Medulla oblongata (tissue), 1 donor: ENCODE measurements at regions not wholly inside any gene's neighbourhood (a gene's known extent, or its start where the extent isn't known, plus 50 kb on each side); places are given as distances from the start of the nearest gene placed in this dataset.
A peak's percentile ranks its signal among the peaks of the same experiment; 100 is the strongest.
"Not testable (repeated sequence)": the region's sequence is repeated elsewhere in the genome, so short reads cannot be mapped to it uniquely, and the experiment has no call there.

Source experiments
- DNase-seq: peaks from one replicate; pipeline ENCODE4 v3.0.0-alpha.2; 2015; ENCODE audit errors: extremely low spot score

DNA sequence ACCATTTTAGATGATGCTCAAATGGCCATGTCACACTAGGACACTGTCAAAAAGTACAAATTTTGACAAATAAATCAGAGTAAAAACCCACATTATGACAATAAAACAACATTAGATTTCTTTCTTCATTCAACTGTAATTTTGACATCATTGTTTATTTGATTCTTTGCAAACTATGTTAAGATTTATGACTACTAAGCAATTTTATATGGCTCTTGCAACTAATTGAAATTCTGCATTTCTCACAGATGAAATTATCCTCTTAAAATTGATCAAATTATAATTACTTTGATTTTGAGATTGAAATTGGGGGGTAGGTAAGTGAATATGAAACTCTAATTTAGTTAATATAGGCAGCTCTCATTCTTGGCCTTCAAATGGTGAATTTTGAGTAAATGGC, 59.8 kb downstream of the ATOH1 start:
- DNase-seq: no peak

DNA sequence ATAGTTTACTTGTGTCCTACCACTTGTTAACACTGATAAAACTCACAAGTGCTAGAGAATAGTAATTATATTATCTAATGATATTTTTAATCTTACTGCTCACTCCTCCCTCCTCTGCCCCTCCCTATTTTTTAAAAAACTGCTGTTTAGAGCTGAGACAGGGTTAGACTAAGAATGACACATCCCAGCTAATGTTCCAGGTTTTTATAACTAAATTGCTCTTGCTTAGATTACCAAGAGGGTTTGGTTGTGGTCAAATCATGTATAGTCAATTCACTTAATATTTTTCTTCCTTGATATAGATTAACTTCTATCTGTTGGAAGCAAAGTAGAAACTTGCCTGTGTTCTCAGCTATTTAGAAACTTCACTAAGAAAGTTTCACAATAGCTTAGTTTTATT, 60.2 kb downstream of the ATOH1 start:
- no peak for DNase-seq

DNA sequence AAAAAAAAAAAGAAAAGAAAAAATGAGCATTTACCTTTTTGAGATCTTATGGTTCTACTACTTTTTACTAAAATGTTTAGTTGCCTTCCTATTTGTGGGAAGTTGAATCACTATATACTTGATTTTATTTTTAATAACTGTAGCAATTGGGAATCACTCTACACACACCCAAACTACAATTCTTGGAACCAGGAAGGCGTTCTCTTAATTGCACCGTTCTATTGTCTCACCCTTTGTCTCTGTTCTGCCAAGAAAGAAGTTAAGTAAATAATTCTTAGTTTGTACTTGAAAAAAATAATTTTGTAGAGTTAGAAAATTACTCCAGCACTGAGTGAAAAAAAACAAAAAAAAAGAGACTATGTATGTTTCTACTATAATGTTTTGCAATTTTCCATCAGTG, 62.7 kb downstream of the ATOH1 start:
- DNase-seq: no peak

DNA sequence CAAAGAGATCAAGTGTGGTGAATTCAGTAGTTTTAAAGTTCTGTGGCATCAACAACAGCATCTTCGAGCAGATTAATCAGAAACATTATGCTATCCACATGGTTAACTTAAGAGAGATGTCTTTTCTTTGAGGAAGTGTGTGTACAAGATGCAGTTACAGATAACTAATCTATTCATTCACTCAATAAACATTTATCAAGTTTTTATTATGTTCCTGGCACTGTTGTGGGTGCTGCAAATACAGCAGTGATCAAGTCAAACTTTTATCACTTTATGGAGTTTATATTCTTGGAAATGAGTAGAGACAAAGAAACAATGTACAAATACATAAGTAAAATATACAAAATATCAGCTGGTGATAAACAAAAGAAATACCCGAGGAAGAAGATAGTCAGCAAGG, 66.4 kb downstream of the ATOH1 start:
- DNase-seq: no peak

DNA sequence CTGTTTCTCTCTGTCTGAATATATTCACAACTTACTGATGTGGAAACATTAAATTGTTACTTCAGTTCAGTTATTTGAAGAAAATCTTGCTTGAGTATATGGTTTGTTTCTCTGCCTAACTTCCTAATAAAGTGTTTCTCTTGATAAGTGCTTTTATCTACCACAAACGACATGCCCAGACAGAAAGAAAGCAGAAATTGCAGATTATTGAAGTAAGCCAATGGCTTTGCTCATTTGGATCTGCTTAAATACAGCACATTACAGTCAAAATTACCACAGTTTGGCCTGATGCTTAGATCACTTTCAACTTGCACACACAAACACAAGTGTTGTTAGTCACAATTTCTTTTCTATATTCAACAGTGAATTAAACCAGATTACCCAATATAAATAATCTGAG, 68.0 kb downstream of the ATOH1 start:
- no peak for DNase-seq

DNA sequence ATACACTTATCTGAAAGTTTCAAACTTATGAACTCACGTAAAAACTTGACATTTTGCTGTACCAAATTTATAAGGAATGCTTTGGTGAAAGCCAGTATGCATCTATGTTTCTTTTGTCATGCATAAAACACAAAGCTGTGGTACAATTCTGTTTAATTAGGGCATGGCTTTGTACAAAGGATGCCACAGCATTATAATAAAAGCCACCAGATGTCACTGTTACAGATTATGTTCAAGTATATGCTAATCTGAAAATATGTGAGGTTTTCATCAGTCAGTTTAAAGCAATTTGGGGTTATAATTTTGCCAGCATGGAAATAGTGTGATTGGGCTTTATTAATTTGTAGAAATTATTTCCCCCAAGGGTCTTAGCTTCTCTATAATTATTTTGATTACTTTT, 69.0 kb downstream of the ATOH1 start:
- DNase-seq: peak; percentile 10

DNA sequence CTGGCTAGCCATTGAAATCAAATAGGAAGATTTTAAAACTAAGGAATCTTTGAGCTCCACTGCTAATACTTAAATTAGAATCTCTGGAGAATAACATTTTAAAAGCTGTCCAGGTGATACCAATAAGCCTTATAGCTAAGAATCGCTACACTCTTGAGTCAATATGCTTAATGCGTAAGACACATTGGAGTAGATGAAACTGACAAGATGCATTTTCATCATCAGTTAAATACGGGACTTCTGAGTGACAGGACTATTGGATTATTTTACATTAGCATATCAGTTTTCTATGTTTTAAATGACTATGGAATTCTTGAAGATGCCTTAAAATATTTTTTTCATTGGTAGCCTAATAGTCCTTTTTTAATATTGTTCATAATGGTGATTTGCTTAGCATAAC, 80.2 kb downstream of the ATOH1 start:
- DNase-seq: no peak

DNA sequence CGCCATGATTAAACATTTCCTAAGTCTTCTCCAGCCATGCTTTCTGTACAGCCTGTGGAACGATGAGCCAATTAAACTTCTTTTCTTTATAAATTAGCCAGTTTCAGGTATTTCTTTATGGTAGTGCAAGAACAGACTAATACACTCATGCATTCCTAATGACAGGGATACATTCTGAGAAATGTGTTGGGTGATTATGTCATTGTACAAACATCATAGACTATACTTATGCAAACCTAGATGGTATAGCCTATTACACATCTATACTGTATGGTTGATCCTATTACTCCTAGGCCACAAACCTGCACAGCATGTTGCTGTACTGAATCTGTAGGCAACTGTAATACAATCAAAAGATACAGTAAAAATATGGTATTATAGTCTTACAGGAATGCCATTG, 83.1 kb downstream of the ATOH1 start:
- no peak for DNase-seq

DNA sequence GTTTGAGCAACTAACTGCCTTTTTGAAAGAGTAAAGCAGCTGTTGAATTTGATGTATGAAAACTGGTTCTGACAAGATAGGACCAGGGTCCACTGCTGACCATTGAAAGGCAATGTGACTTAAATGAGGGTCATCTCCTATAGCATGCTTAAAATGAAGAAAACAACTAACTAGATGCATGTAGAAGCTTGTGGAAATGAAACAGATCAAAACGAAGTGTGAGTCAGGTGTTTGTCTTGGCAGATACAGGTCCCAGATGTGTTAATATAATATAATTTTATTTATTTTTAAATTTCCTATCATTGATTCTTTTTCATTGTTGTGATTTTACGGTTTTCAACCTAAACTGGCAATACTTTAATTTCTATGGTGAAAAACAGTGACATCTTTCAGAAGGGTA, 83.6 kb downstream of the ATOH1 start:
- no peak for DNase-seq

DNA sequence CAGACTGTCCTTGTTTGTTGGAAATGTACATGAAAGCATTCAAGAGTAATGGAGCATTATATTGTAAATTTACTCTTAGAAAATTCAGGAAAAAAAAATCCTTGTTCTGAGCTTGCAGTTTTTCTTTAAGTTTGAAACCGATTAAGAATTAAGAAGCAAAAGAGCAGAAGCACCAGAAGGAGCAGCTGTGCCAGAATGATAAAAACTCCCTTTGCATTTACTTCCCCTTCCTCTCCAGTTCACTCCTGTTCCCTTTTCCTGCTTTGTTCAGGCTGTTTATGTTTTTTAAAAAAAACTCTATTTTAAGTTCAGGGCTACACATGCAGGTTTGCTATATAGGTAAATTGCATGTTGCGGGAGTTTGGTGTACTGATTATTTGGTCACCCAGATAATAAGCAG, 90.3 kb downstream of the ATOH1 start:
- no peak for DNase-seq

DNA sequence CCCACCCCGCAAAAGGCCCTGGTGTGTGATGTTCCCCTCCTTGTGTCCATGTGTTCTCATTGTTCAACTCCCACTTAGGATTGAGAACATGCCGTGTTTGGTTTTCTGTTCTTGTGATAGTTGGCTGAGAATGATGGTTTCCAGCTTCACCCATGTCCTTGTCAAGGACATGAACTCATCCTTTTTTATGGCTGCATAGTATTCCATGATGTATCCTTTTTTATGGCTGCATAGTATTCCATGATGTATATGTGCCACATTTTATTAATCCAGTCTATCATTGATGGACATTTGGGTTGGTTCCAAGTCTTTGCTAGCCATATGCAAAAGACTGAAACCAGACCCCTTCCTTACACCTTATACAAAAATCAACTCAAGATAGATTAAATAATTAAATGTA, 95.0 kb downstream of the ATOH1 start:
- DNase-seq: not testable (repeated sequence)

DNA sequence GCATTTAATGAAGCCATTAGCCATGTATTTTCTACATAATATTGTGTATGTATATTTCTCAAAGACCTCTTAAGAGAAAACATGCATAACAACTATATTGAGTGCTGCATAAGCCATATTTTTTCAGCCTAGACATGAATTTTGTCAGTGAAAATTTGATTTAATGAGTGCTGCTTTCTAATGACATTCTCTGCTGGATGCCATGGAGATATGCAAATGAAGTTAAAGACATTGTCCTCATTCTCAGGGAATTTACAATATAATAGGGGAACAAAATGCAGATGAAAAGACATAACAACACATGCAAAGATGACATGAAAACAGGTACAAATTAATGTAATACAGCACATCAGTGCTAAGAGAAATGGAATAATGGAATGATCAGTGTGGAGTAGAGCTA, 118.7 kb downstream of the ATOH1 start:
- no peak for DNase-seq

DNA sequence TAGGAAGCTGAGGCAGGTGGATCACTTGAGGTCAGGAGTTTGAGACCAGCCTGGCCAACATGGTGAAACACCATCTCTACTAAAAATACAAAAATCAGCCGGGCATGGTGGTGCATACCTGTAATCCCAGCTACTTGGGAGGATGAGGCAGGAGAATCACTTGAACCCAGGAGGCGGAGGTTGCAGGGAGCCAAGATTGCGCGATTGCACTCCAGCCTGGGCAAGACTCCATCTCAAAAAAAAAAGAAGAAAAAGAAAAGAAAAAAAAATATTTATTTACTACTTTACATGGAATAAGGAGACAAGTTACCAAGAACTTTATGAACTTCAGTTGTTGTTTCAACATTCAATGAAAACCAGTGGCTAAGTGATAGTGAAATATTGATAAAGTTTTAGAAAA, 121.7 kb downstream of the ATOH1 start:
- DNase-seq: not testable (repeated sequence)

DNA sequence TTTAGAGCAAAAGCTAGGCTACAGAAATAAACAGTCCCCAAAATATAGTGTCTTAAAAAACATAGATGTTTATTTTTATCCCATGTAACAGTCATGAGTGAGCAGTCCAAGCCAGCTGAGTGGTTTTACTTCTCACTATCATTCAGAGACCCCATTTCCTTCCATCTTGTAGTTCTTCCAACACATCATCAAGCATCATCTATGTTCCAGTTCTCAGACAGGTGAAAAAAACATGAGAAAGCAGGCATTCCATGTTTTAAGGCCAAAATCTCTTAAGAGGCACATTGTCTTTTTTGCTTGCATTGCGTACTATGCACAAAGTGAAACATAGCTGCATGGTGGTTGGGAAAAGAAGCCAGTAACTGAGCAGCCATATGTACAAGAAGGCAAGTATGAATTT, 128.6 kb downstream of the ATOH1 start:
- no peak for DNase-seq

DNA sequence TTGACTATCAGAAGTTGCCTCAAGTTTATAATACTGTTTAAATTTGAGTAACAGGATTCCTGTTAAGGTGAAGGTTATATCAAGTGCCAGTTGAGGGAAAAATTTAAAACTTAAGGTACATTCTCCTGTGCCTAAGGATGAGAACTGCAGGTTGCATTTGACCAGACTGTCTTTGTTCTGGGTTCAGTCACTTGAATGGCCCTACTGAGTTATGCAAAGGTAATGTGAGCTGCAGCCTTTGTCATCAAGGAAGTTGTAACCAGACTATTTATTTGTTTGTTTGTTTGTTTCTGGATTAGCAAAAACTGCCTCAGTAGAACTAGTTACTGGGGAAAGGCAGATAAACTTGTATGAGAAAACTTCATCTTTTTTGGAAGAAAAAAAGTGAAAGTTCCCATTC, 131.9 kb downstream of the ATOH1 start:
- no peak for DNase-seq

DNA sequence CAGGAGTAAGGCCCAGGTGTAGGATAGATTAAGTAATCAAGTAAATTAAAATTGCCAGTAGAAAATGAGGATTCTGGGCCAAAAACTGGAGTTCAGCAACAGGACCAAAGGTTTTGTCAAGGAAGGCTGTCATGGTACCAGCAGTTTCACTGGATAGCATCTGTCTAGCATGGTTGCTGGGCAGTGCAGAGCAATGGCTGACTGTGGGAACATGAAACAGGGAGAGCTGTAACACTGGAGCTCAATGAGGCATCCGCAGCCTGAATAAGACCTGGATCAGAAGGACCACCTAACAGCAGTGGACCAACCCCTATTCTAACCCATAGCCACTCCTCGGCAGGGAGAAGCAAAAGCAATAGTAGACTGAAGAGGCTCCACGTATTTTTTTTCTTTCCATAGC, 132.4 kb downstream of the ATOH1 start:
- no peak for DNase-seq

DNA sequence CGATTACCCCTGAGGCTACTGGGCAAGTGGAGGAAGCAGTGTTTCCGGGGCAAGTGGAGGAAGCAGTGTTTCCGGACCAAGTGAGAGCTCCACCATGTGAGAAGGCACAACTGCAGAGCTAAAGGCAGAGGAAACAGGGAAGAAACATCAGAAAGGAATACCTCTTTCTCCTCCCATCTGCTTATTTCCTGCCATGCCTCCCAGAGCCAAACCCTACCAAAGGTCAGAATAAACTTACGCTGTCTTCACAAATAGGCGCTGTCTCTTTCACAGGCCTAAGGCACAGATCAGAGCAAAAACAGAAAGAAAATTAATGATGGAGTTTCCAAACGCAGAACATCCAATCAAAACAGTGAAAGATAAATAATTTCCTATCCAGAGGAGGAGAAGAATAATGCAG, 153.0 kb downstream of the ATOH1 start:
- DNase-seq: no peak

DNA sequence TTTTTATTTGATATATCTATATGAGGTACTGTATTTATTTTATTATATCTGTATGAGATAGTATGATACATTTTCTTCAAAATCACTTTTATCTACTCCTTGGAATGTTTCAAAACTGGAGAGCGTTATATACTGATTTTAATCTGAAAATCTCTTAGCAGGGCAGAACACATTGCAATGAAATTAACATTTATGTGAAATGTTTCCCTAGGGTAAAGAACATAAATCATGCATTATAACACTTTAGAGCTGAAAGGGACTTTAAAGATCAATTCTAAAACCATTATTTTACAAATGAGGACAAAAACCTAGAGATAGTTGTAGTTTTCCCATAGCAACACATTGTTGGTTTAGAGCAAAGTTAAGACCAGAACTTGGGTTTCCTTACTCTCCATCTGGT, 153.7 kb downstream of the ATOH1 start:
- DNase-seq: no peak

DNA sequence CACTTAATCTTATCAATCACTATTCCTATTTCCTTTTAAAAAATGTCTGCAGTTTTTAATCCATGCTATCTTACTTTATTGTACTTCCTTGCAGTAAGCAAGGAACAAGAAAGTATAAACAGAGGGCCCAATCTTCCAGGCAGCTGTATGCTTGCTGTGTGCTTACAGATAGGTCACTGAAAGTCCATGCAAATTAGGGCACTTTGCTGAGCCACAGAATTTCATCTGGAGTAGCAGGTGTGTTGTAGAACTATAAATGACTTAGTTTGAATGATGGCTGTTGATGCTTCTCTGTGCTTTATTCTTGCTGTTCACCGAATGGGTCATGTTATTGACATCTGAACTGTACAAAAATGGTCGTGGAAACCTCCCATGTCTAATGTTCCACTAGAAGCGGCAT, 154.6 kb downstream of the ATOH1 start:
- no peak for DNase-seq

DNA sequence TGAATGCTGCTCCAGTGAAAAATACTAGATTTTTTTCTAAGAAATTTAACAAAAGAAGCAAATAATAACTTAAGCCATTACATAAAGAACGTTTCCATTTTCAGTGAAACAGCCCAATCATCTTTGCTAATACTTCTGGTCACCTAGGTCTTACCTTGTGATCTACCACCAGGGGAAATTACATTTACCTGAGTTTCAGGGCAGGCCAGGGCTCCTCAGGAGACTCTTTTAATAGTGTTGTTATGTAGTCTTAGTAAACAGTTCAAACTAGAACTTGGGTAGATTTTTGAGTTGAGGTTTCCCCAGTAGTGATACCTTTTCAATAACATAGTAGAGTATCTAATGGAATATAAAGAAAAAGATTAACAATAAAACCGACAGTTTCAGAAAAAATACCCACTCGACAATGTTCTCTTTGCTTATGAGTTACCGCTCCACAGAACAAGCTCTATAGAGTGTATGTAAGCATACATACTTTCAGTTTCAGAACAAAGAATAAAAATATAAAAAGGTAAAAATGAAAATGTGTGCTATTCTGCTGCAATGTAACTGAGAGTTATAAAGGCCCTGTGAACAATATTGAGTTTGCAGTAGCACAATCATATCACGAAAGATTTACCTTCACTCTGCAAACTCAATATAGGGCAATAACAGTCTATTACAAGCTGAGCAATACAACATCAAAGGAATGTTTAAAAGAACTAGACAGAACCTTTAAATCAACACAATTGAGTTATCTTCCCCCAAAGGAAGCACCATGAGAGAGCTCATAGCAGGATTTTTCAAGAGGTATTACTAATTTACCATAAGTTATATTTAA, 165.8 kb downstream of the ATOH1 start:
- no peak for DNase-seq

DNA sequence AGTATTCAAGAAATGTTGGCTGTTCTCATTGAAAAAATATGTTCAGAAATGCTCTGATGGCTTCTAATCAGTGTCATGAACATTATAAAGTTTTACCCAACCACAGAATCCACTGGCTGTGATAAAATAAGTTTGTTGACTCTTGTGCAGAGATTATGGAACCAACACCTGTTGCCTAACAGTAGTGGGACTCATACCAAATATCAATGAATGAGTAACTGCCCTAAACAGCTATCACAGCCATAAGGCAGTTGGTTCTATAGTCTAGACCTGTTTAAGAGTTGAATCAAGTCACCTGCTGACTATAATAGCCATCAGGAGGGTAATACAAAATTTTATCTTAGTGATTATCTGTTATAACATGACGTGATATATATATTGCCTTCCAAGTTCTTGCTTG, 168.3 kb downstream of the ATOH1 start:
- no peak for DNase-seq

DNA sequence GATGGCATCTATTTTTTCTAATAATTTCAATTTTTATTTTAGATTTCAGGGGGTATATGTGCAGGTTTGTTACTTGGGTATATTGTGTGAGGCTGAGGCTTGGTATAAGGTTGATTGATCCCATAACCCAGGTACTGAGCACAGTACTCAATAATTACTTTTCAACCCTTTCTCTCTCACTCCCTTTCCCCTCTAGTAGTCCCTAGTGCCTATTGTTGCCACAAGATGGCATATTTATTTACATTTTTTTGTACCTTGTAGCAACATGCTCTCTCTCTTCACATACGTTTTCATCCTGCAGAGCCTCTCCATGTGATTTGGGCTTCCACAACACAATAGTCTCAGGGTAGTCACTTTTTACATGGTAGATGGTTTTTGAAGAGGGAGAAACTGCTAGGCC, 172.0 kb downstream of the ATOH1 start:
- no peak for DNase-seq

DNA sequence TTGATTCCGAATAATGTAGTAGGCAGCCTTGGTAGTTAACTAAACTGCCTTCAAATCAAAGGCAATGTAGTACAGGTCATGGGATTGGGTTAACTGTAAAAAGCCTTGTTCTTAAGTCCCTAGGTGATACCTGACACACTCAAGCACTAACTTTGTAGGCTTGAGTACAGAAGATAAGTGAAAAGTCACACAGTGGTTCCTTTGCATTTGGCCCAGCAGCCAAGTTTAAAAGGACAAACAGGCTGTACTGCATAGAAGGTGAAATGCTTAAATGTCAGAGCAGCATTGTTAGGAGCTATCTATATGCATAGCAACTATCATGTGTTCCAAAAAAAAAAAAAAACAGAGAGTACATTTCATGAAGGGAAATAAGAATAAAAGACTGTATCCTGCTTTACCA, 178.4 kb downstream of the ATOH1 start:
- DNase-seq: no peak

DNA sequence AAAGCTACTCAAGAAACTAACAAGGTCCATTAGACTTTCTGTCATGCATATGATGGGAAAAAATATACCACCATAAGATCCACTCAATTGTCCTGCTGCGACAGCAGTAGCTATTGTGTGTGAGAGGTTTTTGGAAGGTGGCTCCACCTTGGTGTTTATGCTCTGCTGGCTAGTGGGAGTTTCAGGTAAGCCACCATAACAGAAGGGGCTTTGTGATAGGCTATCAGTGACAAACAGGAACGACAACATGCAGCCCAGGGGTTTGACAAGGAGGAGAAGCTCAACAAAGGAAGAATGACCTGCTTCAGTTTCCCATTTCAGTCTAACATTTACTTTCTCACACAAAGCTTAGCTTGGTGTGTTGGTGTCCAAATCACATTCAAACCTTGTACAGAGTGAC, 182.6 kb downstream of the ATOH1 start:
- no peak for DNase-seq
